ENCODE measurements at regions not wholly inside any gene's neighbourhood (a gene's known extent, or its start where the extent isn't known, plus 50 kb on each side); places are given as distances from the start of the nearest gene placed in this dataset.

GRCh38 chr17:72033334-72033733 is 87.5 kb upstream of the SOX9 start:
- TF ChIP-seq POLR2A (IDR thresholded peaks at IDR 0.05): no peak
- TF ChIP-seq CTCF (IDR thresholded peaks at IDR 0.05): no peak
- TF ChIP-seq POLR2AphosphoS5 (IDR thresholded peaks at IDR 0.05): no peak
- no peak for TF ChIP-seq EP300 (IDR thresholded peaks at IDR 0.05)
- DNase-seq: no peak
- H3K27me3 ChIP-seq: peaks cover 0 to 2% (median 0%) of the 10 kb centered on the region in 3 donors
- no peaks in the 10 kb centered on the region for H3K36me3 ChIP-seq
- WGBS, 5 donors: 32 to 51% (median 40%) methylated on average over 4 of the region's 4 CpGs
- intact Hi-C loops (cut with DNase I; ENCODE audit: low total_unique reads): no loop called here
- no peak overlapping the region for H3K27ac ChIP-seq
- no peak overlapping the region for H3K4me3 ChIP-seq
- H3K4me1 ChIP-seq: peaks cover 0 to 13% (median 11%) of the 10 kb centered on the region in 4 donors
- H3K9me3 ChIP-seq: no peaks in the 10 kb centered on the region

GRCh38 chr17:72034000-72034399 is 86.8 kb upstream of the SOX9 start:
- H3K27ac ChIP-seq: no peak overlapping the region
- no peaks in the 10 kb centered on the region for H3K9me3 ChIP-seq
- no peak for TF ChIP-seq CTCF (IDR thresholded peaks at IDR 0.05)
- no peak for TF ChIP-seq EP300 (IDR thresholded peaks at IDR 0.05)
- no peak for TF ChIP-seq POLR2AphosphoS5 (IDR thresholded peaks at IDR 0.05)
- TF ChIP-seq POLR2A (IDR thresholded peaks at IDR 0.05): no peak
- H3K27me3 ChIP-seq: no peaks in the 10 kb centered on the region
- peaks cover 0 to 13% (median 11%) of the 10 kb centered on the region in 4 donors for H3K4me1 ChIP-seq
- no peak overlapping the region for H3K4me3 ChIP-seq
- no peaks in the 10 kb centered on the region for H3K36me3 ChIP-seq
- 85 to 96% (median 92%) methylated on average over 2 of the region's 2 CpGs for WGBS, 5 donors
- no peak for DNase-seq
- intact Hi-C loops (cut with DNase I; ENCODE audit: low total_unique reads): no loop called here

GRCh38 chr17:72038427-72038826 is 82.4 kb upstream of the SOX9 start:
- no peaks in the 10 kb centered on the region for H3K36me3 ChIP-seq
- intact Hi-C loops (cut with DNase I; ENCODE audit: low total_unique reads): no loop called here
- H3K4me1 ChIP-seq: no peaks in the 10 kb centered on the region
- no peak overlapping the region for H3K4me3 ChIP-seq
- no peaks in the 10 kb centered on the region for H3K9me3 ChIP-seq
- DNase-seq: no peak
- peaks cover 0 to 8% (median 0%) of the 10 kb centered on the region in 3 donors for H3K27me3 ChIP-seq
- TF ChIP-seq POLR2A (IDR thresholded peaks at IDR 0.05): no peak
- TF ChIP-seq EP300 (IDR thresholded peaks at IDR 0.05): no peak
- no peak for TF ChIP-seq CTCF (IDR thresholded peaks at IDR 0.05)
- TF ChIP-seq POLR2AphosphoS5 (IDR thresholded peaks at IDR 0.05): no peak
- H3K27ac ChIP-seq: no peak overlapping the region

- 44 to 66% (median 58%) methylated on average over 2 of the region's 2 CpGs for WGBS, 5 donors
- DNase-seq: no peak
- no peak overlapping the region for H3K4me3 ChIP-seq
- H3K27ac ChIP-seq: no peak overlapping the region
- H3K4me1 ChIP-seq: no peaks in the 10 kb centered on the region
- intact Hi-C loops (cut with DNase I; ENCODE audit: low total_unique reads): no loop called here
- TF ChIP-seq EP300 (IDR thresholded peaks at IDR 0.05): no peak
- TF ChIP-seq CTCF (IDR thresholded peaks at IDR 0.05): no peak
- no peak for TF ChIP-seq POLR2A (IDR thresholded peaks at IDR 0.05)
- TF ChIP-seq POLR2AphosphoS5 (IDR thresholded peaks at IDR 0.05): no peak
- peaks cover 0 to 8% (median 0%) of the 10 kb centered on the region in 3 donors for H3K27me3 ChIP-seq
- no peaks in the 10 kb centered on the region for H3K9me3 ChIP-seq
- no peaks in the 10 kb centered on the region for H3K36me3 ChIP-seq
Measured at GRCh38 chr17:72039490-72039889, 81.3 kb upstream of the SOX9 start.

All from stomach (tissue), 8 donors.